Activated T-helper 1 cell treated with anti-CD3 and anti-CD28 coated beads, Interleukin-2, amount 50 U/mL, for 16 hours (primary cell): ENCODE measurements at regions not wholly inside any gene's neighbourhood (a gene's known extent, or its start where the extent isn't known, plus 50 kb on each side); places are given as distances from the start of the nearest gene placed in this dataset.

Experiments
- DNase-seq, 2 donors: peaks; one replicate each; pipeline ENCODE4 v3.0.0-alpha.2; 2020; ENCODE audit warnings: low read depth in 1 of 2, low spot score in 1 of 2

GRCh38 chr10:64067009-64067606 lies 545.9 kb downstream of the REEP3 start:
- no peak for DNase-seq

GRCh38 chr10:64067859-64068258 lies 546.7 kb downstream of the REEP3 start:
- no peak for DNase-seq

GRCh38 chr10:64070241-64070640 lies 549.0 kb downstream of the REEP3 start:
- DNase-seq: no peak

GRCh38 chr10:64071218-64071617 lies 550.0 kb downstream of the REEP3 start:
- no peak for DNase-seq

GRCh38 chr10:64075604-64076003 lies 554.4 kb downstream of the REEP3 start:
- DNase-seq: no peak

GRCh38 chr10:64076322-64076940 lies 555.2 kb downstream of the REEP3 start:
- DNase-seq: no peak

- no peak for DNase-seq
These were observed 558.1 kb downstream of the REEP3 start for GRCh38 chr10:64079341-64079740.

GRCh38 chr10:64080071-64080470 lies 558.9 kb downstream of the REEP3 start:
- DNase-seq: no peak

GRCh38 chr10:64081947-64082482 lies 560.8 kb downstream of the REEP3 start:
- no peak for DNase-seq

GRCh38 chr10:64086083-64086767 lies 565.0 kb downstream of the REEP3 start:
- DNase-seq: no peak

- no peak for DNase-seq
These were observed 568.4 kb downstream of the REEP3 start for GRCh38 chr10:64089648-64090047.

- no peak for DNase-seq
These were observed 569.7 kb downstream of the REEP3 start for GRCh38 chr10:64090865-64091264.

GRCh38 chr10:64091897-64092296 lies 570.7 kb downstream of the REEP3 start:
- no peak for DNase-seq

- no peak for DNase-seq
These were observed 572.1 kb downstream of the REEP3 start for GRCh38 chr10:64093304-64093703.

GRCh38 chr10:64093946-64094535 lies 572.8 kb downstream of the REEP3 start:
- DNase-seq: no peak

GRCh38 chr10:64096941-64097340 lies 575.7 kb downstream of the REEP3 start:
- no peak for DNase-seq

GRCh38 chr10:64097391-64098122 lies 576.4 kb downstream of the REEP3 start:
- DNase-seq: no peak

GRCh38 chr10:64098994-64099393 lies 577.8 kb downstream of the REEP3 start:
- DNase-seq: no peak

- no peak for DNase-seq
These were observed 580.5 kb downstream of the REEP3 start for GRCh38 chr10:64101606-64102263.

- no peak for DNase-seq
These were observed 581.0 kb downstream of the REEP3 start for GRCh38 chr10:64102264-64102633.

GRCh38 chr10:64102916-64103315 lies 581.7 kb downstream of the REEP3 start:
- no peak for DNase-seq
